ENCODE measurements at regions not wholly inside any gene's neighbourhood (a gene's known extent, or its start where the extent isn't known, plus 50 kb on each side); places are given as distances from the start of the nearest gene placed in this dataset.

GRCh38 chr4:83716874-83717273 lies 181.0 kb downstream of the GPAT3 start:
- no peak for TF ChIP-seq ZKSCAN1 (IDR thresholded peaks at IDR 0.05; ENCODE audit: low read depth, low read length)
- peak; percentile 92 for TF ChIP-seq CEBPB (tag; IDR thresholded peaks at IDR 0.05)
- no peak for TF ChIP-seq RAD21 (CRISPR knock-in tag; conservative IDR thresholded peaks at IDR 0.05 in 1 of 2, IDR thresholded peaks at IDR 0.05 in 1 of 2)
- no peak for TF ChIP-seq CEBPG (CRISPR knock-in tag; IDR thresholded peaks at IDR 0.05)
- peak; percentile 26 to 34; a peak in 1 of 4 replicates for TF ChIP-seq CEBPG (tag; conservative IDR thresholded peaks at IDR 0.05 in 1 of 2, IDR thresholded peaks at IDR 0.05 in 1 of 2)
- no peak for TF ChIP-seq RNF2 (IDR thresholded peaks at IDR 0.05)
- TF ChIP-seq, protein P1, sequence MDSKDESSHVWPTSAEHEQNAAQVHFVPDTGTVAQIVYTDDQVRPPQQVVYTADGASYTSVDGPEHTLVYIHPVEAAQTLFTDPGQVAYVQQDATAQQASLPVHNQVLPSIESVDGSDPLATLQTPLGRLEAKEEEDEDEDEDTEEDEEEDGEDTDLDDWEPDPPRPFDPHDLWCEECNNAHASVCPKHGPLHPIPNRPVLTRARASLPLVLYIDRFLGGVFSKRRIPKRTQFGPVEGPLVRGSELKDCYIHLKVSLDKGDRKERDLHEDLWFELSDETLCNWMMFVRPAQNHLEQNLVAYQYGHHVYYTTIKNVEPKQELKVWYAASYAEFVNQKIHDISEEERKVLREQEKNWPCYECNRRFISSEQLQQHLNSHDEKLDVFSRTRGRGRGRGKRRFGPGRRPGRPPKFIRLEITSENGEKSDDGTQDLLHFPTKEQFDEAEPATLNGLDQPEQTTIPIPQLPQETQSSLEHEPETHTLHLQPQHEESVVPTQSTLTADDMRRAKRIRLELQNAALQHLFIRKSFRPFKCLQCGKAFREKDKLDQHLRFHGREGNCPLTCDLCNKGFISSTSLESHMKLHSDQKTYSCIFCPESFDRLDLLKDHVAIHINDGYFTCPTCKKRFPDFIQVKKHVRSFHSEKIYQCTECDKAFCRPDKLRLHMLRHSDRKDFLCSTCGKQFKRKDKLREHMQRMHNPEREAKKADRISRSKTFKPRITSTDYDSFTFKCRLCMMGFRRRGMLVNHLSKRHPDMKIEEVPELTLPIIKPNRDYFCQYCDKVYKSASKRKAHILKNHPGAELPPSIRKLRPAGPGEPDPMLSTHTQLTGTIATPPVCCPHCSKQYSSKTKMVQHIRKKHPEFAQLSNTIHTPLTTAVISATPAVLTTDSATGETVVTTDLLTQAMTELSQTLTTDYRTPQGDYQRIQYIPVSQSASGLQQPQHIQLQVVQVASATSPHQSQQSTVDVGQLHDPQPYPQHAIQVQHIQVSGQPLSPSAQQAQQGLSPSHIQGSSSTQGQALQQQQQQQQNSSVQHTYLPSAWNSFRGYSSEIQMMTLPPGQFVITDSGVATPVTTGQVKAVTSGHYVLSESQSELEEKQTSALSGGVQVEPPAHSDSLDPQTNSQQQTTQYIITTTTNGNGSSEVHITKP (IDR thresholded peaks at IDR 0.05; ENCODE audit: partially characterized antibody) = no peak
- no peak for TF ChIP-seq ZNF316 (IDR thresholded peaks at IDR 0.05)
- ATAC-seq (no peak), FAIRE-seq (no peak), DNase-seq (ENCODE audit: extremely low read depth in 1 of 4, low spot score in 3 of 4) (no peak)
- CTCF ChIA-PET (ENCODE audit: low intra/inter-chr PET ratio) = no interaction called here
- no peaks in the 10 kb centered on the region for H3K9me1 ChIP-seq (ENCODE audit: control insufficient read depth, insufficient read depth, low read length)
- in situ Hi-C loops (cut with MboI) (no loop called here), intact Hi-C loops (cut with micrococcal nuclease) (no loop called here)
- H2AFZ ChIP-seq (ENCODE audit: low read depth, low read length) = no peak overlapping the region
- no peaks in the 10 kb centered on the region for H4K20me1 ChIP-seq (replicated peaks; ENCODE audit: control insufficient read depth, insufficient read depth, low read length)
- H3K27ac ChIP-seq (ENCODE audit: extremely low read depth, low read depth, low read length) = no peak overlapping the region
- H3K4me2 ChIP-seq (ENCODE audit: insufficient read depth, low read length) = no peak overlapping the region
- no peak overlapping the region for H3K9ac ChIP-seq (ENCODE audit: insufficient read depth in 1 of 2, low read depth in 2 of 2, low read length in 2 of 2)
- POLR2A ChIA-PET = no interaction called here
- H3K27me3 ChIP-seq (ENCODE audit: control insufficient read depth in 2 of 2, insufficient read depth in 2 of 2, low read length in 2 of 2) = no peaks in the 10 kb centered on the region
- BruUV-seq (replicated peaks) = no TSS peak
- no peaks in the 10 kb centered on the region for H3K9me3 ChIP-seq (replicated peaks; ENCODE audit: control insufficient read depth, insufficient read depth, low read depth, low read length)
- H3K36me3 ChIP-seq (ENCODE audit: control insufficient read depth, insufficient read depth, low read length) = no peaks in the 10 kb centered on the region
- no peaks in the 10 kb centered on the region for H3K4me1 ChIP-seq (replicated peaks in 1 of 2; ENCODE audit: control insufficient read depth in 2 of 2, insufficient read depth in 2 of 2, low read length in 2 of 2)
- H3K79me2 ChIP-seq (ENCODE audit: control insufficient read depth, insufficient read depth, low read length) = no peaks in the 10 kb centered on the region
- no peak overlapping the region for H3K4me3 ChIP-seq

Data from K562 (cell line).